Bronchial epithelial cell (primary cell): ENCODE measurements at regions not wholly inside any gene's neighbourhood (a gene's known extent, or its start where the extent isn't known, plus 50 kb on each side); places are given as distances from the start of the nearest gene placed in this dataset.
A peak's percentile ranks its signal among the peaks of the same experiment; 100 is the strongest.

ENCODE experiments used
- DNase-seq: peaks from one replicate; pipeline ENCODE4 v3.0.0-alpha.2; 2010; ENCODE audit warnings: low read depth
- FAIRE-seq: peaks from 2 replicates; lab custom pipeline; 2011; peaks lifted over from hg19 to GRCh38; lab: Jason Lieb, UNC
- H3K27me3 ChIP-seq: 2 replicates; pipeline ENCODE4 v1.5.1; 2011; ENCODE audit warnings: low read length; ENCODE audit not compliant: control insufficient read depth, insufficient read depth
- H3K36me3 ChIP-seq: 2 replicates; pipeline ENCODE4 v1.5.1; 2011; ENCODE audit warnings: low read length; ENCODE audit not compliant: control insufficient read depth, insufficient read depth
- H3K4me3 ChIP-seq: 2 replicates; pipeline ENCODE4 v1.5.1; 2011; ENCODE audit warnings: mild to moderate bottlenecking, low read depth, low read length, control low read depth
- CTCF ChIP-seq: IDR thresholded peaks from 2 replicates; pipeline ENCODE4 v1.5.1; 2011; ENCODE audit warnings: mild to moderate bottlenecking, moderate library complexity, low read length, control low read depth, inconsistent platforms; ENCODE audit not compliant: insufficient read depth, severe bottlenecking

- no peak for DNase-seq
- no peak for FAIRE-seq
- H3K4me3 ChIP-seq = no peak overlapping the region
- no peaks in the 10 kb centered on the region for H3K36me3 ChIP-seq
- no peaks in the 10 kb centered on the region for H3K27me3 ChIP-seq
- TF ChIP-seq CTCF = no peak
Observed at GRCh38 chr10:10776363-10776762, 241.3 kb upstream of the CELF2 start.

- FAIRE-seq (peak; percentile 50), DNase-seq (no peak)
- Histone ChIP-seq H3K4me3 (no peak overlapping the region), H3K36me3 (no peaks in the 10 kb centered on the region), H3K27me3 (no peaks in the 10 kb centered on the region)
- no peak for TF ChIP-seq CTCF
Observed at GRCh38 chr10:10777279-10777678, 240.4 kb upstream of the CELF2 start.

GRCh38 chr10:10777723-10778122, 239.9 kb upstream of the CELF2 start:
- no peak for TF ChIP-seq CTCF
- Histone ChIP-seq H3K27me3 (no peaks in the 10 kb centered on the region), H3K4me3 (no peak overlapping the region), H3K36me3 (no peaks in the 10 kb centered on the region)
- peak; percentile 77 for FAIRE-seq
- DNase-seq = no peak

- DNase-seq (peak; percentile 24), FAIRE-seq (no peak)
- TF ChIP-seq CTCF = no peak
- Histone ChIP-seq H3K4me3 (no peak overlapping the region), H3K36me3 (no peaks in the 10 kb centered on the region), H3K27me3 (no peaks in the 10 kb centered on the region)
Observed at GRCh38 chr10:10778959-10779358, 238.7 kb upstream of the CELF2 start.

- FAIRE-seq (no peak), DNase-seq (no peak)
- Histone ChIP-seq H3K27me3 (no peaks in the 10 kb centered on the region), H3K4me3 (no peak overlapping the region), H3K36me3 (no peaks in the 10 kb centered on the region)
- no peak for TF ChIP-seq CTCF
Observed at GRCh38 chr10:10779511-10779910, 238.2 kb upstream of the CELF2 start.

- no peak for TF ChIP-seq CTCF
- H3K27me3 ChIP-seq = no peaks in the 10 kb centered on the region
- FAIRE-seq = no peak
- DNase-seq = peak; percentile 36
- H3K36me3 ChIP-seq = no peaks in the 10 kb centered on the region
- H3K4me3 ChIP-seq = no peak overlapping the region
Observed at GRCh38 chr10:10780746-10781145, 236.9 kb upstream of the CELF2 start.
